NCI-H748 (cell line): ENCODE measurements at regions not wholly inside any gene's neighbourhood (a gene's known extent, or its start where the extent isn't known, plus 50 kb on each side); places are given as distances from the start of the nearest gene placed in this dataset.
"Not testable (repeated sequence)": the region's sequence is repeated elsewhere in the genome, so short reads cannot be mapped to it uniquely, and the experiment has no call there.

Source experiments
- DNase-seq: peaks from one replicate; lab custom pipeline; 2025; ENCODE audit not compliant: unreplicated experiment; lab: John Stamatoyannopoulos, UW

- no peak for DNase-seq
Observed at GRCh38 chr5:1637639-1638481, 114.1 kb upstream of the LPCAT1 start.

- DNase-seq = no peak
Observed at GRCh38 chr5:1636981-1637638, 113.3 kb upstream of the LPCAT1 start.

- not testable (repeated sequence) for DNase-seq
Observed at GRCh38 chr5:1636208-1636770, 112.5 kb upstream of the LPCAT1 start.

GRCh38 chr5:1635477-1635876, 111.7 kb upstream of the LPCAT1 start:
- not testable (repeated sequence) for DNase-seq

GRCh38 chr5:1634337-1634661, 110.5 kb upstream of the LPCAT1 start:
- DNase-seq = no peak

- peak; percentile 98 for DNase-seq
Observed at GRCh38 chr5:1633605-1634336, 110.0 kb upstream of the LPCAT1 start.

- not testable (repeated sequence) for DNase-seq
Observed at GRCh38 chr5:1631004-1631403, 107.2 kb upstream of the LPCAT1 start.

GRCh38 chr5:1626397-1626796, 102.6 kb upstream of the LPCAT1 start:
- DNase-seq = not testable (repeated sequence)

- DNase-seq = not testable (repeated sequence)
Observed at GRCh38 chr5:1619531-1619930, 95.8 kb upstream of the LPCAT1 start.

GRCh38 chr5:1618296-1618865, 94.6 kb upstream of the LPCAT1 start:
- DNase-seq = not testable (repeated sequence)

GRCh38 chr5:1617236-1617755, 93.5 kb upstream of the LPCAT1 start:
- not testable (repeated sequence) for DNase-seq

- not testable (repeated sequence) for DNase-seq
Observed at GRCh38 chr5:1613515-1613914, 89.8 kb upstream of the LPCAT1 start.

GRCh38 chr5:1610526-1610925, 86.8 kb upstream of the LPCAT1 start:
- DNase-seq = not testable (repeated sequence)

- DNase-seq = peak; percentile 85
Observed at GRCh38 chr5:1609111-1609510, 85.4 kb upstream of the LPCAT1 start.

- DNase-seq = not testable (repeated sequence)
Observed at GRCh38 chr5:1608336-1608735, 84.6 kb upstream of the LPCAT1 start.

- DNase-seq = not testable (repeated sequence)
Observed at GRCh38 chr5:1606951-1607350, 83.2 kb upstream of the LPCAT1 start.

GRCh38 chr5:1603916-1604315, 80.2 kb upstream of the LPCAT1 start:
- peak; percentile 100 for DNase-seq

- peak; percentile 100 for DNase-seq
Observed at GRCh38 chr5:1601565-1601964, 77.8 kb upstream of the LPCAT1 start.

- DNase-seq = not testable (repeated sequence)
Observed at GRCh38 chr5:1598950-1599737, 75.4 kb upstream of the LPCAT1 start.

- peak; percentile 47 for DNase-seq
Observed at GRCh38 chr5:1597093-1597473, 73.3 kb upstream of the LPCAT1 start.
